ENCODE measurements at regions not wholly inside any gene's neighbourhood (a gene's known extent, or its start where the extent isn't known, plus 50 kb on each side); places are given as distances from the start of the nearest gene placed in this dataset.

DNA sequence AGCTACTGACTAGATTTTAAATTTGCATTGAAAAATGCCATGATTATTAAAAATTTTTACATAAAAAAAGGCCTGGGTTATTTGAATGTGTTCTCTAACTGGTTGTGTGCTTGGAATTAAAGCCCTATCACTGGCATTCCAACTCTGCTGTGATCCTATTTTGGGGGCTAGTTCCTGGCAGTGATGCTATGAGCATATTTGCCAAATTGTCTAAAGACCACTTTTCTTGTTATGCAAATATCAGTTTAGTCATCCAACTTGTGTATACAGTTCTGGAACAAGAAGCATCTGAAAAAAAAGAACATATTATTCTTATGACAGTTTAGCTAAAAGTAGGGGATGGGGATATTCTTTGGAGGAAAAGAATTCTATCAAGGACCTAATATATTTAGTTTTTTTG, 243.4 kb upstream of the ZNF717 start:
- no peak for FAIRE-seq
- DNase-seq (ENCODE audit: insufficient read length, low spot score): no peak
- TF ChIP-seq, protein P1, sequence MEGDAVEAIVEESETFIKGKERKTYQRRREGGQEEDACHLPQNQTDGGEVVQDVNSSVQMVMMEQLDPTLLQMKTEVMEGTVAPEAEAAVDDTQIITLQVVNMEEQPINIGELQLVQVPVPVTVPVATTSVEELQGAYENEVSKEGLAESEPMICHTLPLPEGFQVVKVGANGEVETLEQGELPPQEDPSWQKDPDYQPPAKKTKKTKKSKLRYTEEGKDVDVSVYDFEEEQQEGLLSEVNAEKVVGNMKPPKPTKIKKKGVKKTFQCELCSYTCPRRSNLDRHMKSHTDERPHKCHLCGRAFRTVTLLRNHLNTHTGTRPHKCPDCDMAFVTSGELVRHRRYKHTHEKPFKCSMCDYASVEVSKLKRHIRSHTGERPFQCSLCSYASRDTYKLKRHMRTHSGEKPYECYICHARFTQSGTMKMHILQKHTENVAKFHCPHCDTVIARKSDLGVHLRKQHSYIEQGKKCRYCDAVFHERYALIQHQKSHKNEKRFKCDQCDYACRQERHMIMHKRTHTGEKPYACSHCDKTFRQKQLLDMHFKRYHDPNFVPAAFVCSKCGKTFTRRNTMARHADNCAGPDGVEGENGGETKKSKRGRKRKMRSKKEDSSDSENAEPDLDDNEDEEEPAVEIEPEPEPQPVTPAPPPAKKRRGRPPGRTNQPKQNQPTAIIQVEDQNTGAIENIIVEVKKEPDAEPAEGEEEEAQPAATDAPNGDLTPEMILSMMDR (IDR thresholded peaks at IDR 0.05; ENCODE audit: insufficient read depth, missing control alignments): no peak

DNA sequence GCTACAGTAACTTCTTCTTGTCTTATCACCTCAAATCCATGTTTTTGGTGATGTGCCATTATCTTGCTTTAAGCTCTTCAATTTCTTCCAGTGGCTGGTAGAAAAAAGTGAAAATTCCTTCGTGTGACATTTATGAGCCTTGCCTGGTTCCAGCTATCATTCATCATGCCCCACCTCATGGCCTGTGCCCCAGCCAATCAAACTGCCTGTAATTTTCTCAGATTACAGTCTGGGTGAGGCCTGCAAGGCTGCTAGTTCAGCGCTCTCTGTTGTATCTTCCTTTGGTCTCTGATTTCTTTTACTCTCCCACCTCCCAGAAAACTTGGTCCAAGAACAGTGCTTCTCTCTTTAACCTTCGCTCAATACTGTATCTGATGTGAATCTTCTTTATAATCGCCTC, 249.3 kb upstream of the ZNF717 start:
- DNase-seq (ENCODE audit: insufficient read length, low spot score) (no peak), FAIRE-seq (no peak)
- TF ChIP-seq, protein P1 (IDR thresholded peaks at IDR 0.05; ENCODE audit: insufficient read depth, missing control alignments): no peak

DNA sequence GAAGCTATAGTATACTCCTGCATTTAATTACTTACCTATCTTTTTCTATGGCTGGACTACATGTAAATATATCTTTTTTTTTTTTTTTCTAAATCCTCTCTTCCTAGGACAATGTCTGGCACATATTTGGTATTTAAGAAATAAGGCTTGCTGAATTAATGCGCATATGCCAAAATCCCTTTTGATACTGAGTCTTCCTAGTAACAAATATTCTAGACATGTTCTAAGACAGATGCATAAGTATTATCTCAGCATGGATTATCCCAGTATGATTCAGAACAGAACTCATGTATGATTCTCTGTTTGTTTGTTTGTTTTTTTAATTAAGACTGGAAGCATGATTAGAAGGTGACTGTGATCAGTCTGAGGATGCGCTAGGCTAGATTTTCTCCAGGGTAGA, 249.8 kb upstream of the ZNF717 start:
- DNase-seq (ENCODE audit: insufficient read length, low spot score): no peak
- FAIRE-seq: no peak
- TF ChIP-seq, protein P1 (IDR thresholded peaks at IDR 0.05; ENCODE audit: insufficient read depth, missing control alignments): no peak

DNA sequence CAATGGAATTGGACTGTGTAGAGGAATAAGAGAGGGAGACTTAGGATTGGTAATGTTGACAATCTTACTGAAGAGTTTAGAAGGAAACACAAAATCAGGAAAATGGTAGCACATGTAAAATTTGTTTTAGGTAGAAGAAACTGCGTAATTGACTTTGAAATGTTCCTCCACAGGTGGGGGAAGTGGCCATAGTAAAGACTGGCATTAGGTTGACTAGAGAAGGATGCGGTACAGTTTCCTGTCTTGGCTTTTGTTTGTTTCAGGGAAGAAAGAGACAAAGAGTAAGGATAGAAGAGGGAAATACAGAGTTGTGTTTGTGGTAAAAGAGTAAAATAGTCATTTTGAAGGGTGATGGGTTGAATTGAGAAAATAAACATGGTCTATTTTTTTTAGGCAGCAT, 253.6 kb upstream of the ZNF717 start:
- DNase-seq (ENCODE audit: insufficient read length, low spot score) (no peak), FAIRE-seq (no peak)
- TF ChIP-seq, protein P1 (IDR thresholded peaks at IDR 0.05; ENCODE audit: insufficient read depth, missing control alignments): no peak

DNA sequence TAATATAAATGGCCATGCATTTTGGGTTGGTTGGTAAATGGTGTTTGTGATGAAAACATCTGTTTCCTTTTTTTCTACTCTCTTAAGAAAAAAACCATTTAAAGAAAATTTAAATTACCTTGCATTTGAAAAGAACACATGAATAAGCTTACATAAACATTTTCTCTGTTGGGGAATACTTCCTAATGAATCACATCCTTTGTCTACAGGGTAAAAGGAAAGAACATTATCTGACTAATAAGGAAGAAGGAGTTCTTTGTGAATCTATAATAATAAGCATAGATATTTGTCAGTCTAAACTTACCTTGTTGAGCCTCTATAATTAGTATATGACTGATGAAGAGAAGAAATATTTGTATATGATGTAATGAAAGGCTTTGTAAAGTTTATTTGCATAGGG, 254.1 kb upstream of the ZNF717 start:
- FAIRE-seq: no peak
- DNase-seq (ENCODE audit: insufficient read length, low spot score): no peak
- TF ChIP-seq, protein P1 (IDR thresholded peaks at IDR 0.05; ENCODE audit: insufficient read depth, missing control alignments): no peak

DNA sequence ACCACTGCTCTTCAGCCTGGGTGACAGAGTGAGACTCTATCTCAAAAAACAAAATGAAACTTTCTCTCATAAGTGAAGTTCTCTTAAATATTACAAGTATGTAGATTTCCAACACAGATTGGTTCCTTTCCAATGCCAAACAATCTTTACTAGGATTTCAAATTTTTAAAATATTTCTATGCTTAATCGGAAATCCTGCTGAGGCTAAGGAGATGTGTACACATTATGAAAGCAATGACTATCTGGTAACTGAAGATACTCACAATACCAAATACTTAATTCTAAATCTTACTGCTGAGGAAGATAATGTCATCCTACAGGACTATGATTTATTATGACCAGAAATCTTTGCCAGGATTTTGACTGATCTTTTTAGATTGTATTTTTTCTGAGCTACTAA, 255.6 kb upstream of the ZNF717 start:
- no peak for DNase-seq (ENCODE audit: insufficient read length, low spot score)
- TF ChIP-seq, protein P1 (IDR thresholded peaks at IDR 0.05; ENCODE audit: insufficient read depth, missing control alignments): no peak
- no peak for FAIRE-seq

DNA sequence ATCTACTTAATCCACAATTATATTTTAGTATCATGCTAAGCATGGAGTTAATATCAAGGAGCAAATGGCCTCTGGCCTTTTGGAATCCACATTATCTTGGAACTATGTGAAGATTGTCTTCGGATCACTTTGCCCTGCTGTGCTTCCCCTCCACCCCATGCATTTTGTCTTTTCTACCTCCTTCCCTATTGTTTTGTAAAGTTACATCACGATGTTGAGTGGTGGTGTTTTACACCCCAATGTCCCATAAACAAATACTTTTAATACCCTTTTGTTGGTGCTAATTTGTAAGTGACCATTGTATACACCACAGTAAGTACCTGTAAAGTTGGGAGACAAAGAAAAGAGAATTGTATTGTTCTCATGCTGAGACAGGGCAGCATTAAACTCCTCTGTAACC, 258.4 kb upstream of the ZNF717 start:
- TF ChIP-seq, protein P1 (IDR thresholded peaks at IDR 0.05; ENCODE audit: insufficient read depth, missing control alignments): no peak
- DNase-seq (ENCODE audit: insufficient read length, low spot score) (no peak), FAIRE-seq (no peak)

Measured in D721Med (cell line).